Loucy (cell line): ENCODE measurements at regions not wholly inside any gene's neighbourhood (a gene's known extent, or its start where the extent isn't known, plus 50 kb on each side); places are given as distances from the start of the nearest gene placed in this dataset.

Experiments
- EZH2phosphoT487 ChIP-seq: fragments of 200-600 bp; IDR thresholded peaks from 2 replicates; pipeline ENCODE4 v1.6.1; 2018; ENCODE audit warnings: antibody characterized with exemption, mild to moderate bottlenecking, moderate library complexity, borderline replicate concordance
- TF ChIP-seq, protein P1 (sequence below): fragments of 200-600 bp; sonication (generic); conservative IDR thresholded peaks from 2 replicates; pipeline ENCODE4 v1.5.1; 2014; ENCODE audit warnings: mild to moderate bottlenecking, antibody characterized with exemption, low read length

GRCh38 chr2:14136030-14136429 lies 496.5 kb upstream of the LRATD1 start:
- TF ChIP-seq EZH2phosphoT487, result no peak
- TF ChIP-seq, protein P1, sequence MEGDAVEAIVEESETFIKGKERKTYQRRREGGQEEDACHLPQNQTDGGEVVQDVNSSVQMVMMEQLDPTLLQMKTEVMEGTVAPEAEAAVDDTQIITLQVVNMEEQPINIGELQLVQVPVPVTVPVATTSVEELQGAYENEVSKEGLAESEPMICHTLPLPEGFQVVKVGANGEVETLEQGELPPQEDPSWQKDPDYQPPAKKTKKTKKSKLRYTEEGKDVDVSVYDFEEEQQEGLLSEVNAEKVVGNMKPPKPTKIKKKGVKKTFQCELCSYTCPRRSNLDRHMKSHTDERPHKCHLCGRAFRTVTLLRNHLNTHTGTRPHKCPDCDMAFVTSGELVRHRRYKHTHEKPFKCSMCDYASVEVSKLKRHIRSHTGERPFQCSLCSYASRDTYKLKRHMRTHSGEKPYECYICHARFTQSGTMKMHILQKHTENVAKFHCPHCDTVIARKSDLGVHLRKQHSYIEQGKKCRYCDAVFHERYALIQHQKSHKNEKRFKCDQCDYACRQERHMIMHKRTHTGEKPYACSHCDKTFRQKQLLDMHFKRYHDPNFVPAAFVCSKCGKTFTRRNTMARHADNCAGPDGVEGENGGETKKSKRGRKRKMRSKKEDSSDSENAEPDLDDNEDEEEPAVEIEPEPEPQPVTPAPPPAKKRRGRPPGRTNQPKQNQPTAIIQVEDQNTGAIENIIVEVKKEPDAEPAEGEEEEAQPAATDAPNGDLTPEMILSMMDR, result no peak
